ENCODE measurements at regions not wholly inside any gene's neighbourhood (a gene's known extent, or its start where the extent isn't known, plus 50 kb on each side); places are given as distances from the start of the nearest gene placed in this dataset.

DNA sequence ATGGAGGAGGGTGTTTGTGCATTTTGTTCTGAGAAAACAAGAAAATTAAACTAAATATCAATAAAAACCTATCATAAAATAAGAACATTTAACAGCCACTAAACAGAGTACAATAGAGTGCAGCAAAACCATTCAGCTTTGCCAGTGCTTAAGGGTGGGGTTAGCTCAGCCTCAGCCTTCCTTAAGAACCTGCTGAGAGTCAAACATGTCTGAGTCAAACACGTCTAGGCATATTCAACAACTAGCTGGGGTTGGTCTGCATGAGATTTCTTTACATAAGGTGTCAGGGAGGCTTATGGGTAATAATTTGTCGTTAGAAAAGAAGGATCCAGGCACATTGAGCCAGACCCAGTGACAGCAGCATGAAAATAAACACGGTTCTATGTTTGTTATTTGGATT, 298.2 kb downstream of the SP3 start:
- POLR2A ChIA-PET: no interaction called here
- 59% methylated on average over 3 of the region's 3 CpGs for WGBS (ENCODE audit: missing lambda C conversion rate)
- CTCF ChIA-PET: interaction anchor here (1.7 to 2.6 kb wide), 2 partner anchors 264 to 266 kb away, joined by 6 to 10 read pairs; no protein-coding TSS in a partner anchor
- TF ChIP-seq MAFK (IDR thresholded peaks at IDR 0.05; ENCODE audit: partially characterized antibody) (no peak), CHD4 (IDR thresholded peaks at IDR 0.05; ENCODE audit: borderline replicate concordance) (no peak), HDAC2 (IDR thresholded peaks at IDR 0.05) (no peak), EP300 (IDR thresholded peaks at IDR 0.05) (no peak), HEYL (CRISPR knock-in tag; IDR thresholded peaks at IDR 0.05) (no peak), KDM5A (IDR thresholded peaks at IDR 0.05) (no peak), PHF8 (IDR thresholded peaks at IDR 0.05; ENCODE audit: borderline replicate concordance, low read depth) (no peak), NFE2L2 (conservative IDR thresholded peaks at IDR 0.05; ENCODE audit: low read length) (no peak), TFCP2L1 (CRISPR knock-in tag; IDR thresholded peaks at IDR 0.05) (no peak), HOXB5 (CRISPR knock-in tag; IDR thresholded peaks at IDR 0.05) (no peak), MYC (IDR thresholded peaks at IDR 0.05; ENCODE audit: borderline replicate concordance, low read length) (no peak), CBX2 (IDR thresholded peaks at IDR 0.05; ENCODE audit: borderline replicate concordance, low read depth) (no peak), POLR2A (IDR thresholded peaks at IDR 0.05; ENCODE audit: low read length) (no peak), RNF2 (IDR thresholded peaks at IDR 0.05; ENCODE audit: borderline replicate concordance, low read depth) (no peak)
- TF ChIP-seq, protein P1, sequence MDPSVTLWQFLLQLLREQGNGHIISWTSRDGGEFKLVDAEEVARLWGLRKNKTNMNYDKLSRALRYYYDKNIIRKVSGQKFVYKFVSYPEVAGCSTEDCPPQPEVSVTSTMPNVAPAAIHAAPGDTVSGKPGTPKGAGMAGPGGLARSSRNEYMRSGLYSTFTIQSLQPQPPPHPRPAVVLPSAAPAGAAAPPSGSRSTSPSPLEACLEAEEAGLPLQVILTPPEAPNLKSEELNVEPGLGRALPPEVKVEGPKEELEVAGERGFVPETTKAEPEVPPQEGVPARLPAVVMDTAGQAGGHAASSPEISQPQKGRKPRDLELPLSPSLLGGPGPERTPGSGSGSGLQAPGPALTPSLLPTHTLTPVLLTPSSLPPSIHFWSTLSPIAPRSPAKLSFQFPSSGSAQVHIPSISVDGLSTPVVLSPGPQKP (IDR thresholded peaks at IDR 0.05; ENCODE audit: low read depth, low read length): no peak
- TF ChIP-seq, protein P2, sequence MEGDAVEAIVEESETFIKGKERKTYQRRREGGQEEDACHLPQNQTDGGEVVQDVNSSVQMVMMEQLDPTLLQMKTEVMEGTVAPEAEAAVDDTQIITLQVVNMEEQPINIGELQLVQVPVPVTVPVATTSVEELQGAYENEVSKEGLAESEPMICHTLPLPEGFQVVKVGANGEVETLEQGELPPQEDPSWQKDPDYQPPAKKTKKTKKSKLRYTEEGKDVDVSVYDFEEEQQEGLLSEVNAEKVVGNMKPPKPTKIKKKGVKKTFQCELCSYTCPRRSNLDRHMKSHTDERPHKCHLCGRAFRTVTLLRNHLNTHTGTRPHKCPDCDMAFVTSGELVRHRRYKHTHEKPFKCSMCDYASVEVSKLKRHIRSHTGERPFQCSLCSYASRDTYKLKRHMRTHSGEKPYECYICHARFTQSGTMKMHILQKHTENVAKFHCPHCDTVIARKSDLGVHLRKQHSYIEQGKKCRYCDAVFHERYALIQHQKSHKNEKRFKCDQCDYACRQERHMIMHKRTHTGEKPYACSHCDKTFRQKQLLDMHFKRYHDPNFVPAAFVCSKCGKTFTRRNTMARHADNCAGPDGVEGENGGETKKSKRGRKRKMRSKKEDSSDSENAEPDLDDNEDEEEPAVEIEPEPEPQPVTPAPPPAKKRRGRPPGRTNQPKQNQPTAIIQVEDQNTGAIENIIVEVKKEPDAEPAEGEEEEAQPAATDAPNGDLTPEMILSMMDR (IDR thresholded peaks at IDR 0.05): no peak
- TF ChIP-seq, protein P3, sequence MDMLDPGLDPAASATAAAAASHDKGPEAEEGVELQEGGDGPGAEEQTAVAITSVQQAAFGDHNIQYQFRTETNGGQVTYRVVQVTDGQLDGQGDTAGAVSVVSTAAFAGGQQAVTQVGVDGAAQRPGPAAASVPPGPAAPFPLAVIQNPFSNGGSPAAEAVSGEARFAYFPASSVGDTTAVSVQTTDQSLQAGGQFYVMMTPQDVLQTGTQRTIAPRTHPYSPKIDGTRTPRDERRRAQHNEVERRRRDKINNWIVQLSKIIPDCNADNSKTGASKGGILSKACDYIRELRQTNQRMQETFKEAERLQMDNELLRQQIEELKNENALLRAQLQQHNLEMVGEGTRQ (IDR thresholded peaks at IDR 0.05): no peak
- FAIRE-seq: no peak
- peaks cover 6% of the 10 kb centered on the region; the same call in 1 of the 3 replicates for H3K4me1 ChIP-seq
- no peaks in the 10 kb centered on the region for H3K9me3 ChIP-seq
- H3K4me2 ChIP-seq: no peak overlapping the region
- H3K27ac ChIP-seq: peak overlapping the region; percentile 8 to 23; a peak in 1 of 6 replicates
- no peak overlapping the region for H3K4me3 ChIP-seq
- peak in 1 of 2 experiments; percentile 50; a peak in 3 of 6 replicates for ATAC-seq
- no peak for DNase-seq (ENCODE audit: low read depth in 1 of 2, low spot score in 1 of 2)

DNA sequence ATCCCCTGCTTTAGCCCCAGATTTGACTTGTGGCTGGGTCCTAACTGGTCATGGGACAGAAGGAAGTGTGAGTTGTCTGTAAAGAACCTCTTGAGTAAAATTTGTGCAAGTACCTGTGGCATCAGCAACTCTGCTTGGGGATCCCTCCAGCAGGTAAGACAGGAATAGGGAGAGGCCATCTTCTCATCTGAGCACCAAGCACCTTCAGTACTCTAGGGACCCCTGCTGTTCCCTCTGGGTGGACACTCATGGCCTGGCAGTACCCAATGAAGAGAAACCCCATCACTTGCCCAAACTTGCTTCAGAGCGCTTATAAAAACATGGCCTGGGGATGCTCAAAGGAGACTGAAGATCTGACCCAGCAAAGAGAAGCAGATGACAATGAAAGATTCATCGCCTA, 297.8 kb downstream of the SP3 start:
- Histone ChIP-seq H3K4me2 (no peak overlapping the region), H3K4me1 (peaks cover 6% of the 10 kb centered on the region; the same call in 1 of the 3 replicates), H3K9me3 (no peaks in the 10 kb centered on the region), H3K4me3 (no peak overlapping the region), H3K27ac (peak overlapping the region; percentile 8 to 23; a peak in 1 of 6 replicates)
- FAIRE-seq (no peak), ATAC-seq (peak; percentile 89 to 94), DNase-seq (ENCODE audit: low read depth in 1 of 2, low spot score in 1 of 2) (peak in 1 of 2 experiments; percentile 64)
- CTCF ChIA-PET: interaction anchor here (0.5 to 2.6 kb wide), 7 partner anchors 20 to 267 kb away, joined by 3 to 10 read pairs (median 4); no protein-coding TSS in a partner anchor
- POLR2A ChIA-PET: no interaction called here
- TF ChIP-seq EHMT2 (IDR thresholded peaks at IDR 0.05; ENCODE audit: low read depth) (no peak), KDM5A (IDR thresholded peaks at IDR 0.05) (no peak), BHLHE40 (IDR thresholded peaks at IDR 0.05; ENCODE audit: low read depth, low read length) (no peak), RCOR1 (IDR thresholded peaks at IDR 0.05; ENCODE audit: low read depth, low read length) (no peak), KDM1A (IDR thresholded peaks at IDR 0.05; ENCODE audit: low read depth) (no peak), ESRRA (IDR thresholded peaks at IDR 0.05; ENCODE audit: borderline replicate concordance, low read length) (no peak), HEYL (CRISPR knock-in tag; IDR thresholded peaks at IDR 0.05) (no peak), SMC3 (IDR thresholded peaks at IDR 0.05) (peak; percentile 51), RAD21 (conservative IDR thresholded peaks at IDR 0.05 in 1 of 2, IDR thresholded peaks at IDR 0.05 in 1 of 2) (peak; percentile 62 to 80), NPAS2 (CRISPR knock-in tag; IDR thresholded peaks at IDR 0.05; ENCODE audit: borderline replicate concordance) (no peak), CBX8 (IDR thresholded peaks at IDR 0.05) (no peak), CHD4 (IDR thresholded peaks at IDR 0.05; ENCODE audit: borderline replicate concordance) (no peak), CBX2 (IDR thresholded peaks at IDR 0.05; ENCODE audit: borderline replicate concordance, low read depth) (no peak), EHF (CRISPR knock-in tag; IDR thresholded peaks at IDR 0.05) (no peak)
- TF ChIP-seq, protein P1 (IDR thresholded peaks at IDR 0.05; ENCODE audit: low read depth, low read length): no peak
- TF ChIP-seq, protein P2 (IDR thresholded peaks at IDR 0.05): peak; percentile 34; the same call in 2 of the 3 replicates
- TF ChIP-seq, protein P3 (IDR thresholded peaks at IDR 0.05): no peak
- 96% methylated on average over 2 of the region's 2 CpGs for WGBS (ENCODE audit: missing lambda C conversion rate)

Measured in A549 (cell line).